GM21619 (cell line): ENCODE measurements at regions not wholly inside any gene's neighbourhood (a gene's known extent, or its start where the extent isn't known, plus 50 kb on each side); places are given as distances from the start of the nearest gene placed in this dataset.
A peak's percentile ranks its signal among the peaks of the same experiment; 100 is the strongest.

Experiments used
- ATAC-seq: cut with Tn5 transposase; IDR thresholded peaks from one replicate; pipeline ENCODE4 v1.9.1; 2021; ENCODE audit not compliant: unreplicated experiment

DNA sequence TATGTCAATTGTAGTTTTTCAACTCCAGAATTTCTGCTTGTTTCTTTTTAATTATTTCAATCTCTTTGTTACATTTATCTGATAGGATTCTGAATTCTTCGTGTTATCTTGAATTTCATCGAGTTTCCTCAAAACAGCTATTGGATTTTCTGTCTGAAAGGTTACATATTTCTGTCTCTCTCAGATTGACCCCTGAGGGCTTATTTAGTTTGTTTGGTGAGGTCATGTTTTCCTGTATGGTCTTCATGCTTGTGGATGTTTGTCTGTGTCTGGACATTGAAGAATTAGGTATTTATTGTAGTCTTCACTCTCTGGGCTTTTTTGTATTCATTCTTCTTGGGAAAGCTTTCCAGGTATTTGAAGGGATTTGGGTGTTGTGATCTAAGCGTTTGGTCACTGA is 85.6 kb downstream of the SNAPC1 start:
- no peak for ATAC-seq

- ATAC-seq, result no peak
Measured at GRCh38 chr14:61854898-61855297, 92.7 kb downstream of the SNAPC1 start.

DNA sequence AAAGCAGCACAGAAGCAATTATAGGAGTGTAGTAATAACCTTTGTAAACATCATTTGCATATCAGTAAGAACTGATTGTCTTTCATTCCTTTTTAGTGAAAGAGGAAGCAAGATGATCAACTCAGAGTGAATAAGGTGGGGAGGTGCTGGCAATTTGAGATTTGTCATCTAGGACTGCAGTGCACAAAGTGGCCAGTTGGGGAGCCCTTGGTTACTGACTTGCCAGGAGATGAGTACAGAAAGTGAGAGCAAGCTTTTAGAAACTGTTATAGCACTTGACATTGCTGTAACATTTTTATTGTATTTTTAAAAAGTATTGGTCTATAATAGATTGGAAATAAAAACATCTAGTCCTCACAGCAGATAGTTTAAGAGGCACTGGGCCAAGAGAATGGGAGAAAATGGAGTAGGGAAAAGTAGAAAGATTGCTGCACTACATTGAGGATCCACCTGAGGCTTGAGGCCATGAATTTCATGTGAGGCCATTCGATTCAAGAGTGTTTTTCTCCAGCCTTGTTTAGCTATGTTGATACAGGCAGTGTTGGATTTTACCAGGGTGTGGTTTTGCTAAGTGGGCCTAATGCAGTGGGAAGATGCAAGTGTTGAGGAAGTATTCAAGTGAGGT is 98.2 kb downstream of the SNAPC1 start:
- peak; percentile 98 for ATAC-seq

DNA sequence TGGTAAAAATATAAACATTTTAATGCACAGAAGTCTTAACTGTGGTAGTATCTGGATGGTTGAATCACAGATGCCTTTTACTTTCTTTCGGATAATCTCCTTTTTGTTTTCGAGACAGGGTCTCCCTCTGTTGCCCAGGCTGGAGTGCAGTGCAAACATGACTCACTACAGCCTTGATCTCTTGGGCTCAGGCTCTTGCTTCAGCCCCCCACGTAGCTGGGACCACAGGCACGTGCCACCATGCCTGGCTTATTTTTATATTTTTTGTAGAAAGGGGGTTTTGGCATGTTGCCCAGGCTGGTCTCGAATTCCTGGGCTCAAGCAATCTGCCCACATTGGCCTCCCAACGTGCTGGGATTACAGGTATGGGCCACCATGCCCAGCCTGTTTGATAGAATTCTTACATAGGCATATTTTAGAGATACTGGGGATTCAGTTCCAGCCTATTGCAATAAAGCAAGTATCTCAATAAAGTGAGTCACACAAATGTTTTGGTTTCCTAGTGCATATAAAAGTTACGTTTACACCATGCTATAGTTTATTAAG is 99.2 kb downstream of the SNAPC1 start:
- no peak for ATAC-seq

DNA sequence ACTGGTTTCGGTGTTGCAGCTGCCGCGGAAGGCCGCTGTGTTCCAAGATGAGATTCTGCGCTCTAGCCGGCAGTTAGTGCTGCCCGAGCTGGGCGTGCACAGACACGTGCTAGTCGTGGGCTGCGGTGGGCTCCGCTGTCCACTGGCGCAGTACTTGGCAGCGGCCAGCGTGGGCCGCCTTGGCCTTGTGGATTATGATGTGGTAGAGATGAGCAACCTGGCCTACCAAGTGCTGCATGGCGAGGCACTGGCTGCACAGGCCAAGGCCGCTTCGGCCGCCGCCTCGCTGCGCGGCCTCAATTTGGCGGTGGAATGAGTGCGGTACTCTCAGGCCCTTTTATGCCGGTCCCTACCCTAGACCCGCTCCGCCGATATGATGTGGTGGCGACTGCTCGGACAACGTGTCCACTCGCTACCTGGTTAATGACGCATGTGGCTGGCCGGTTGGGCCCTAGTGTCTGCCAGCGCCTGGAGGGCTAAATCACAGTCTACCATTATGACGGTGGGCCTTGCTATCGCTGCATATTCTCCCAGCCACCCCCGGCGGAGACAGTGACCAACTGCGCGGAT is 102.2 kb downstream of the SNAPC1 start:
- ATAC-seq, result no peak

DNA sequence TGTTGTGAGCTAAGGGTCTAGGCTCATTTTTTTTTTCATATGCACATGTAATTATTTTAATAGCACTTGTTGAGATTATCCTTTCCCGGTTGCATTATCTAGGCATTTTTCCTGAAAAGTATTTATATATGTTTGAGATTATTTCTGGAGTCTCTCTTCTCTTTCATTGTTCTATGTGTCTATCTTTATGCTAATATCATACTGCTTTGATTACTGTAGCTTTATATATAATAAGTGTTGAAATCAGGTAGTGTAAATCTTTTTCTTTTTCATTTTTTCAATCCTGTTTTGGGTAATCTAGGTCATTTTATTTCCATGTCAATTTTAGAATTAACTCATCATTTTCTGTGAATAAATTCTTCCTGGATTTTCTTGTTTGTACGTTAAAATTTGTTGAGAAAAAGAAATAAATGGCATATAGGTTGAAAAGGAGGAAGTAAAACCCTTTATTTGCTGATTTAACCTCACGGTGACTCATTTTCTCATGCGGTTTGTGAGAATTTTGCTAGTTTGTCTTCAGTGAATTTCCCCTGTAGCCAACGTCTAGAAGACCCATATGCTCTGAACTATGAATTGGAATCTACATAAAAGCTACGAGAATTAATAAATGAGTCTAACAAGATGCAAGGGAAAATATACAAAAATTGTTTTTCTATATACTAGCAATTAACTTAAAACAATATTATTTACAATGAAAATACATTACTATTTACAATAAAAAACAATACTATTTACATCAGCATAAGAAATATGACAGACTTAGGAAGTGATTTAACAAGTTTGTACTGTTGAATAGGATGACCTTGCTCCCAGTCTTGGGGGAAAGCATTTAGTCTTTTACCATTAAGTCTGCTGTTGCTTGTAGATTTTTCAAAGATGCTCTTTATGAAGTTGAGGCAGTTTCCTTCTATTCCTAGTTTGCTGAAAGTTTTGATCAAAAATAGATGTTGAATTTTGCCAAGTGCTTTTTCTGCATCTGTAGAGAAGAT is 105.0 kb downstream of the SNAPC1 start:
- ATAC-seq, result peak; percentile 97

DNA sequence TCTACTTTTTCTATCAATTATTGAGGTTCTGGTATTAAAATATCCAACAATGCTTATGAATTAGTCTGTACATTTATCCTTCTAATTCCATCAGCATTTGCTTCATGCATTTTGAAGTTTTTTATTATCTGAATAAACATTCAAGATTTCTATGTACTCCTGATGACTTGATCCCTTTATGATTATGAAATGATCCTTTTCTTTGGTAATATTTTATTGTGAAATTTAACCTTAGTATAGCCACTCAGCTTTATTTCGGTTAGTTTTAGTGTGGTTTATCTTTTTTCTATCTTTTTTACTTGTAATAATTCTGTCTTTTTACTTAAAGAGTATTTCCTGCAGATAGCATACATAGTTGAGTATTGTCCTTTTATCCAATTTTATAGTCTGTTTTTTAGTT is 106.6 kb downstream of the SNAPC1 start:
- no peak for ATAC-seq

DNA sequence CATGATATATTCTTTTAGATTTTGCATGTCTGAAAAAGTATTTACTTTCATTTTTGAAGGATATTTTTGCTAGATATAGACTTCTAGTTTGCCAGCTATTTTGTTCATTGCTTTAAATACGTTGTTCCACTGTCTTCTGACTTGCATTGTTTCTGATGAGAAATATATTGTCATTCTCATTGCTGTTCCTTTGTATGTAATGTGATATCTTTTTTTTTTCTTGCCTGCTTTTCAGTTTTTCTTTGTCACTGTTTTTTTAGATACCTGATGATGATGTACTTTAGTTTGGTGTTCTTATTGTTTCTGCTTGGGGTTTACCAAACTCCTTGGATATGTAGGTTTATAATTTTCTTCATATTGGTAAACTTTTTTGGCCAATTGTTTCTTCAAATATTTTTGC is 107.9 kb downstream of the SNAPC1 start:
- no peak for ATAC-seq

DNA sequence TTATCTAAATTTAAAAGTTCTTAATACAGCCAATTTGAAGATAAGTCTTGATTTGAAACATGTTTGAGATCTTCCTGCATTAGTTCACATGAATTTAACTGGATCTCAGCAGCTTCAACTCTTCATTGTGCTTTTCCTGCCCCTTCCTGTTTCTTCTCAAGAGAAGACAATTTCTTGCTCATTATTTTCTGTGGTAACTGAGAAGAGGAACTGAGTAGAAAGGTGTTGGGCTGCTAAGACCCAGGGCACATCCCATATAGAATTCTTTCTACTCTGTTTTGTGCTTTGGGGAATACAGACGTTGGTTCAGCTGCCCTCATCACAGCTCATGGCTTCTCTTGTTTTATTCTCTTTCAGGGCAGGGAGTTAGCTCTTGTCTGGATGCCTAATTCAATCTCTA is 110.2 kb downstream of the SNAPC1 start:
- peak; percentile 96 for ATAC-seq

DNA sequence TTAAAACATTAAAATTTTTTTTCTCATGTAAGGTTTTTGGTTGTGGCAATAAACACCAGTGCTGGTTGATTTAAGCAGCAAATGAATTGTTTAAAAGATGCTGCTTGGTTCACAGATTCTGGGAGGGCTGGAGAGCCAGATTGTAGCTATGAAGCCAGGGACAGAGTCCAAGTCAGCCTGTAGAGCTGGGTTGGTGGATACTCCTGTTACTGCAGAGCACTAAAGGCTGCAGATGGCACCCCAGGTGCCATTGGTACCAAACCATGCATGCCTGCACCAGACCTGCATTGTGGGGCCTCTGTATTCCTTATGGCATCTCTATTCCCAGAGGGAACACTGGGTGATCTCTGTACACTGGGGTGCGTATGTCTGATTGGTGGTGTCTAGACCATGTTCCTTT is 113.3 kb downstream of the SNAPC1 start:
- no peak for ATAC-seq

GRCh38 chr14:61876362-61877034 is 114.3 kb downstream of the SNAPC1 start:
- no peak for ATAC-seq

GRCh38 chr14:61877035-61877390 is 114.8 kb downstream of the SNAPC1 start:
- no peak for ATAC-seq

- ATAC-seq, result no peak
Measured at GRCh38 chr14:61877768-61878167, 115.5 kb downstream of the SNAPC1 start.

DNA sequence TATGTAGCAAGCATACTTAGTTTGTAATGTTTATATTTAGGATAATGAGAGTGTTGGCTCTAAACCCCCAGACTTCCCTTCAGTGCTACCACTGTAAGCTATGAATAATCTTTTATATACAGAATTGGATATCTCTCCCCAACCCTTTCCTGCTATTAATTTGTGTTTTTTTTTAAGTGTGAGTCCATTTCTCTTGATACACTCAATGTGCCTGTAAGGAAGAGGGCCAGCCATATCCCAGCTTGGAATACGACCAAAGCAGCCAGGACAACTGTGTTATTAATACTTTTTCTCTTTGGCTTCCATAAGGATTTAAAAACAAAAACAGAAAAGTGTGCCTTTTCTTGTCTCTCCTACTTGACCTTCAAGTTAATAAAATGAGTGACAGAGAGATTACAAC is 116.7 kb downstream of the SNAPC1 start:
- ATAC-seq, result no peak

DNA sequence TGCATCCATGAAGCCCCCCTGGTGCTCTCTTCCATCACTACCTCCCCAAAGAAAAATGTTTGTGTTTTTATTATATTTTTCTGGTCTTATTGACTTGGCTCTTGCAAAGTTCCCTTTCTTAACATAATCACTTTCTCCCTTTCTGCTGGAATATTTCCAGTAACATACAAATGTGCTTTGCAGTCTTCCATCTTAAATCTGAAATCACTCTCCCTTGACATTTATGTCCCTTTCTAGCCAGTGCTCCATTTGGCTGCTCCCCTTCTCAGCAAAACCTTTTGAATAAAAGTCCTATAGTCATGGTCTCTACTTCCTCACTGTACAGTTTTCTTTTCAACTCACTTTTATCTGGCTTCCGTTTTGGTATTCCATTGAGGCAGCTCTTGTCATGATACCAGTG is 118.8 kb downstream of the SNAPC1 start:
- ATAC-seq, result no peak

- no peak for ATAC-seq
Measured at GRCh38 chr14:61884711-61885110, 122.5 kb downstream of the SNAPC1 start.

DNA sequence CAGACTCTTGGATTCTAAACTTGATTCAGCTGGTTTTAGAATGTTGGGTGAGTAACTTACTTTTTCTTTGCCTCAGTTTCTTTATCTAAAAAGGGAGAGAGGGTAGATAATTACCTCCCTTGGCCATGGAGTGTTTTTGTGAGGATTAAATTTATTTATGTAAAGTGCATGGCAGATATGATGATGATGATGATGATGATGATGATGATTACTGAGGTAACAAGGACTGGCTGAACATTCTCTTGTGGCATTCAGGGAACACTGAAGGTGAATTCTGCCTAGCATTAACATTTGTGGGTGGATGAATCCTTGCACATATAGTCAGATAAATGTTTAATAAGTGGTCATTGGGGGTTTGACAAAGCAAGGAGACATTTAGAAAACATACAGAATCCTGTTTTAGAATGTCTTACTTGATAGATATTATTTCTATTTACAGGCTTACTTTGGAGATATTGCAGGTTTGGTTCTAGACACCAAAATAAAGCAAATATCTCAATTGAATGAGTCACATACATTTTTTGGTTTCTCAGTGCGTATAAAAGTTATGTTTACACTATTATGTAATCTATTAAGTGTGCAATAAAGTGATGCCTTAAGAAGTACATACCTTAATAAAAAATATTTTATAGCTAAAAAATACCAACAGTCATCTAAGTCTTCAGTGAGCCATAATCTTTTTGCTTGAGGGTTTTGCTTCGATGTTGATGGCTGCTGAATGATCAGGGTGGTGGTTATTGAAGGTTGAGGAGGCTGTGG is 123.2 kb downstream of the SNAPC1 start:
- ATAC-seq, result no peak

GRCh38 chr14:61887628-61888027 is 125.4 kb downstream of the SNAPC1 start:
- ATAC-seq, result no peak

- peak; percentile 99 for ATAC-seq
Measured at GRCh38 chr14:61889914-61890351, 127.7 kb downstream of the SNAPC1 start.

GRCh38 chr14:61891170-61891569 is 128.9 kb downstream of the SNAPC1 start:
- no peak for ATAC-seq
